Activated CD4-positive, alpha-beta T cell treated with anti-CD3 and anti-CD28 coated beads for 48 hours (primary cell): ENCODE measurements at regions not wholly inside any gene's neighbourhood (a gene's known extent, or its start where the extent isn't known, plus 50 kb on each side); places are given as distances from the start of the nearest gene placed in this dataset.
"Not testable (repeated sequence)": the region's sequence is repeated elsewhere in the genome, so short reads cannot be mapped to it uniquely, and the experiment has no call there.

Experiments
- DNase-seq: peaks from one replicate; pipeline ENCODE4 v3.0.0-alpha.2; 2020

DNA sequence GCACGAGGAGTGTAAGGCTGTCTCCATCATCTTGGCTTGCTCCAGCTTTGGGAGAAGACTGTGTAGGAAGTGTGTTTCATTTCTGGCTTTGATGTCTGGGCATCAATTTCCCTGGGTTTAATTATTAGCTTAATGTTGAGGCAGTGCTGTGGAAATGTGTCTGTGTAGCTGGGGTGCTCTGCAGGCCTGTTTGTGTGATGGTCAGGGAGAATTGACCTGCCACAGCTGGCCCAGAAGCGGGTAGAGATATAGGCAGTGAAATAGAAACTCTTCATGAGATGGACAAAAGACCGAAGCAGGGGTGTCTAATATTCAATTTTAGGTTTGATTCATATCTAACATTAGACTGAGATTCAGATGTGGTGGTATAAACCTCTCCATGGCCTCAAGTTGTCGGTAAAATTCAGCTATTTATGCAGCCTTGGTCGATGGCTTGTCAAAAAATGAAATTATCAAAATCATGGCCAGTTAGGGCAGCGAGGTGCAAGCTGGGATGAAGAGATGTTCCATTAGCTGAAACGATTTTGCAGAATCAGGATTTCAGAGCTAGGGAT, 95.3 kb upstream of the SNX9 start:
- DNase-seq: no peak

DNA sequence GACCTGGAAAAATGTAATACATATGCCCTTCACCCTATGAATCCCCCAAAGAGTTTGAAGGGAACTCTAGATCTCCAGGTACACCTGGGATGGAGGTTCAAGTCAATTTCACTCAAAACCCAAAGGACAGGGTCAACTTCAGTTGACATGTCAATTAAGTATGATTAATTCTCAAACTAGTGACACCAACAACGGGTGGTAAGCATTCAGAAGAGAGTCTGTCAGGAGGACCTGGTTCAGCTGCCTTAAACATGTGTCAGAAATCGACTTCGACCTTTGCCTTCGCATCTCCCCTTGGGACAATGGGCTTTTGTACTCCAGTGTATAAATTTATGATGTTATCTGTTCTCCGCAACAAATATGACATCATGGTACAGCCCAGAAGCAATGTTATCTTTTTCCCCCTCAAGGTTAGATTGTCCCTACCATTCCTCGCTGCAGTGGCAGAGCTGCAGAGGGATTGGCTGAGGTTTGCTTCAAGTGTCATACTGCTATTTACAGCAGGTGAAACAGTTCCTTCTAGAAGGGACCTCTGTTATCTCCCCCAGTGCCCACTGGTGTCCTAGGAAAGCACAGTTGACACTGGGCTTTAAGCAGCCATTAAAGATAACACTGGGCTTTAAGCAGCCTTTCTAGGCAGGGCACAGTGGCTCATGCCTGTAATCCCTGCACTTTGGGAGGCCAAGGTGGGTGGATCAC, 94.7 kb upstream of the SNX9 start:
- DNase-seq: no peak

DNA sequence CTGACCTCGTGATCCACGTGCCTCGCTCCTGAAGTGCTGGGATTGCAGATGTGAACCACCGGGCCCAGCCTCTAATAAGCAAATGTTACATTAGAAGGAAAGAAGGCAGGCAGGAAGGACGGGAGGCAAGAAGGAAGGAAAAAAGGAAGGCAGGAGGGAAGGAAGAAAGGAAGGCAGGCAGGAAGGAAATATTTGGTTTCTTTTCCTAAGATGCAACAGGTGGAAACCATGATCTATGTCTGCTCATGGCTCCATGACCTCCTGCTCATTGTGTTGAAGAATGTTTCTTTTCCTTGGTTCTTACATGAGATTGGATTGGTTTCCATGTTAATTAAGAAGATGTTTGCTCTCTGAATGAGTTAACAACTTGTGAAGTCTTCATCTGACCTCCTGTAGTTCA, 91.8 kb upstream of the SNX9 start:
- DNase-seq: no peak

DNA sequence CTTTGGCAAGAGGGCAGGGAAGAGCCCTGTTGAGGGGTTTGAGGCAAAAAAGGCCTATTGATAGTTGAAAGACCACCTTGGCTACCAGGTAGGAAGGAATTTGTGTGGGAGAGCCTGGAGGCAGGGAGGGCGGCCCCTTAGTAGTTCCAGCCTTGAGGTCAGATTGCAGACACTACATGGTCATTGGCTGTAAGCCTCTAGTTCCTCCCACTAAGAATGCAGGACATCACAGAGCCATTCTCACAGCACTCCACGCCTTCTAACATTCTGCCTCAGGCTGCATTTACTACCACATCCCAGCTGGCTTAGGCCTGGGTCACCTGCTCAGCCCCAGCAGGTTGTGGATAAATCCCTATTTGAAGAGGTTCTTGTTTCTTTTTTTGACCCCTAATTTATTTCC, 91.0 kb upstream of the SNX9 start:
- DNase-seq: no peak

DNA sequence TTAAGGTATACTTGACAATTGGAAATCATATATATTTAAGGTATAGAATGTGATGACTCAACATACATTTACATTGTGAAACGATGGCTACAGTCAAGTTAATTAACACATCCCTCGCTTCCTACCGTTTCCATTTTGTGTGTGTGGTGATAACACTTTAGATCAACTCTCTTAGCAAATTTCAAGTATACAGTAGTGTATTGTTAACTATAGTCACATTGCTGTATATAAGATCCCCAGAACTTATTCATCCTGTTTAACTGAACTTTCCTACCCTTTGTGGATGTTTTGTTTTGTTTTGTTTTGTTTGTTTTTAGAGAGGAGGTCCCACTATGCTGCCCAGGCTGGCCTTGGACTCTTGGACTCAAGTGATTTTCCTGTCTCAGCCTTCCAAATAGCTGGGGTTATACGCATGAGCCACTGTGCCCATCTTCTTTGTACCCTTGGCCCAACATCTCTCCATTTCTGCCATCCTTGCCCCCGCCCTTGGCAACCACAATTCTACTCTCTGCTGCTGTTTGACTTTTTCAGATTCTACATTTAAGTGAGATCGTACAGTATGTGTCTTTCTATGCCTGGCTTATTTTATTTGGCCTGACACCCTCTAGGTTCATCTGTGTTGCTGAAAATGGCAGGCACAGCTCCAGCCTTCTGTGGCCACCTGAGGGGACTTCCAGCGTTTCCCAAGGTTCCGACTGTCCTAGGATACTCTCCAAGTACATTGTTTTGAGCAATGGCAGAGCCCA, 90.5 kb upstream of the SNX9 start:
- no peak for DNase-seq

DNA sequence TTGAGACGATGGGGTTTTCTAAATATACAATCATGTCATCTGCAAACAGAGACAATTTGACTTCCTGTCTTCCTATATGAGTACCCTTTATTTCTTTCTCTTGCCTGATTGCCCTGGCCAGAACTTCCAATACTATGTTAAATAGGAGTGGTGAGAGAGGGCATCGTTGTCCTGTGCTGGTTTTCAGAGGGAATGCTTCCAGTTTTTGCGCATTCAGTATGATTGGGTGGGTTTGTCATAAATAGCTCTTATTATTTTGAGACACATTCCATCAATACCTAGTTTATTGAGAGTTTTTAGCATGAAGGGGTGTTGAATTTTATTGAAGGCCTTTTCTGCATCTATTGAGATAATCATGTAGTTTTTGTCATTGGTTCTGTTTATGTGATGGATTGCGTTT, 86.5 kb upstream of the SNX9 start:
- DNase-seq: not testable (repeated sequence)

DNA sequence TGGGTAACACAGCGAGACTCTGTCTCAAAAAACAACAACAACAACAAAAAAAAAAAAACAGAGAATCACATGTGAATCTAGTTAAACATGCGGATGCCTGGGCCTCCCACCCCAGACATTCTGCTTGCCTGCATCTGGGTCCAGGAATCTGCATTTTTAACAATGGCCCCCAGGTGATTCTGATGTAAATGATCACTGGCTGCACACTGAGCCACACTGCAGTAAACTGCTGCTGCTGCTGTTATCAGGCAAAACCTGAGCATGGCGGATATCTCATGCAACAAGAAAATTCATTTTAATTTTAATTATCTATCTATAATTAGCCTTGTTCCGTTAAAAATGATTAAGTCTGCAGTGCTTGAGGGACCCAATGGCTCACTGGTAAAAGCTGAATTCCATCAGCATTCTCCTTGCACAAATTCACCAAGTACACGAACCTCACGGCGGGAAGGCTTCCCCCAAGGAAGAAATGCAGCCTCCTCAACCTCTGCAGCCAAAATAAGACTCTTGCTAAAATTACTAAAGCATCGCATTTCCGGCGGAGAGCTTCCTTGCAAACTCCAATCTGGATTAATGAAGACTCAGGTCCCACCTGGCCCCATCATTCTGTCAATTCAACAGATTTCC, 81.6 kb upstream of the SNX9 start:
- no peak for DNase-seq

DNA sequence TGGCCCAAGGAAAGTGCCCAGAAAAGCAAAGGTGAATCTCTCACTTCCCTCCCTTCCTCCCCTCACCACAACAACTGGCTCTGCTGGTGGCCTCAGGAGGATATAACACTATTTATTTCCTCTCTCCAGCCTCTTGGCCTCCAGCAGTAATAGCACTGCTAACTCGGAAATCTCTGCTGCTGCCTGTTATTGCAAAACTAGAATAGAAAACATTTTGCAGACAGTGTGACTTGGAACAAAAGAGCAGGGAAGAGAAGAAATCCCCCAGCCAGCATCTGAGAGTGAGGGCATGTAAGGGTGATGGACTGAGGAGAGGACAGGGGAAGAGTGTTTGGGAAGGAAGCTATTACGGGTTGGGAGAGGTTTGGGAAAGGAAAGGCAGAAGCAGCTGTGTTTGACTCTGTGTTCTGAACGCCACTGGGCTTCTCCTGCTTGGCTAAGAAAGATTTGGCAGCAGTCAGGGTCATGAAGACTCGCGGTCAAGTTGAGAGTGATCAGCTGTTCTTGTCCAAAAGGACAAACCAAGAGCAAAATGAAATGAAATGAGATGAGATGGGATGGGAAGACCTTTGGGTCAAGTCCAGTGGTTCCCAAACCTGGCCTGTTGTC, 81.0 kb upstream of the SNX9 start:
- DNase-seq: no peak

DNA sequence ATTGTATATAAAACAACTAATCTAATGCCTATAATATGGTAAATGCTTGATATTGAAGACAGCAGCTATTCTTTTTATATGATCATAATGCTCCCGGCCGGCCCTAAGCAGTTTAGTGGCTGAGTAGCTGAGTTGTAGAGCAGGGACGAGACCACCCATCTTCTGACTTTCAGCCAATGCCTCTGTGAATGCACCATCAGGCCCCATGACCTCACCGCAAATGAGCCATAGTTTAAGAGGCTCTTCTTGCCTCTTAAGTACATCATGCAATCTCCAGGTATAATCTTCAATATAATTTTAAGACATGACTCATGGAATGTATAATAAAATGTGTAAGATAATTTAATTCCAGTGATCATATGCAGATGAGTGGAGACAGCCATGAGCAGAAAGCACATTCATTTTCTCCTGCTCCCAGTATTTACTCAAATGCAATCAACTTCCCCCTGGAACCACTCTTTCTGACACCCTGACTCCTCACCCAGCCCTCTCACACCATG, 78.9 kb upstream of the SNX9 start:
- no peak for DNase-seq

DNA sequence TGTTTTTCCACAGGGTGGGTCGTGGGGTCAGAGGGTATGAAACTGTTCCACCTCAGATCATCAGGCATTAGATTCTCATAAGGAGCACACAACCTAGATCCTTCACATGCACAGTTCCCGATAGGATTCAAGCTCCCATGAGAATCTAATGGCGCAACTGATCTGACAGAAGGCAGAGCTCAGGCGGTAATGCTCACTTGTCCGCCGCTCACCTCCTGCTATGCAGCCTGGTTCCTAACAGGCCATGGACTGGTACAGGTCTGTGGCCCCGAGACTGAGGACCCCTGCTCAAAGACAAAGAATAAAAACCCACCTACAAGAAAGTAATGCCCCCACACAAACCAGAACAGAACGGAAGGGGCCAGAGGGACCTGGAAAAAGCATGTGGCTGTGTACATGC, 76.1 kb upstream of the SNX9 start:
- DNase-seq: no peak

DNA sequence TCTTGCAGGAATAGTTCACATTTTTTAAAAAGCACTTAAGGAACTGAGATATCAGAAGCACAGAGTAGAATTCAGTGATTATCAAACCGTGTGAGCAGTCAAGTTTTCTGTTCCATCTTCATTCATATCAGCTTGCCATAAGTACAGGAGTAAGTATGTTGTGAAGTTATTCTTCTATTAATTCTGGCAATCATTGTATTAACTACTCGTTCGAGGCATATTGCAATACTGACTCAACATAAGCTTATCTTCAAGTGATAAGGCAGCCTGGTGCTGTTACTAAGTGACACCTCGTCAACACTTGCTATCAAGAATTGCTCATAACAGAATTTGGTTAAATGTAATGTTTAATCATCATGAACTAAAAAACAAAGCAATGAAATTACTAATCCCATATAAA, 75.7 kb upstream of the SNX9 start:
- DNase-seq: no peak

DNA sequence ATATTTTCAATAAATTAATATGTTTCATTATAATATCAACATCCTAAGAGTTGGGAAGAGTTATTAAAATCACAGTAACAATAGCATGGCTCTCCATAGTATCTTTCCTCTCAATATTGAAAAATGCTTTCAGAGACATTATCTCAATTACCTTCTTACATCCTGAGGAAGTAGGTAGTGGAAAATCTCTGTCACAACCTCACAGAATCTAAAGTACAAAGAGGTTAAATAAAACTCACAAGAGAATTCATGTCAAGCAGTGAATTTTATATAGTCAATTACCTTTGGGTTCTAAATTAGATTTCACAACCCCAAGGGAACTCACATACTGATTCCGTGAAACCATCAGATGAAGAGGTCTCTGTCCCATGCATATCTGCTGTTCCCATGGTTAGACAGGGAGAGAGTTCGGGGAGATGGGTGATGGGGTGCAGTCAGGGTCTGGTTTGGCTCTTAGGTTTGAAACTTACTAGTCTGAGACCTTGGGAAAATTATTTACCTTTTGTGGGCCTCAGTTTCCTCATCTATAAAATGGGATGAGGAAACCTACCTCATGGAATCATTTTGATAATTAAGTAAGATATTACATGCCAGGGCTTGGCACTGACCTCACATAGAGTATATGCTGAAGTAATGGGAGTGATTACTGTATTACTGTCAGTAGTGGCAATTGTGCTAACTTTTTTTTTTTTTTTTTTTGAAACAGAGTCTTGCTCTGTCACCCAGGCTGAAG, 74.0 kb upstream of the SNX9 start:
- no peak for DNase-seq

DNA sequence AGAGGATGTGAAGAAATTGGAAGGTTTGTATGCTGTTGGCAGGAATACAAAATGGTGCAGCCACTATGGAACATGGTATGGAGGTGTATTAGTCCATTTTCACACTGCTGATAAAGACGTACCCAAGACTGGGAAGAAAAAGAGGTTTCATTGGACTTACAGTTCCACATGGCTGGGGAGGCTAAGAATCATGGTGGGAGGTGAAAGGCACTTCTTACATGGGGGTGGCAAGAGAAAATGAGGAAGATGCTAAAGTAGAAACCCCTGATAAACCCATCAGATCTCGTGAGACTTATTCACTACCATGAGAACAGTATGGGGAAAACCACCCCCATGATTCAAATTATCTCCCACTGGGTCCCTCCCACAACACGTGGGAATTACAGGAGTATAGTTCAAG, 72.1 kb upstream of the SNX9 start:
- not testable (repeated sequence) for DNase-seq

DNA sequence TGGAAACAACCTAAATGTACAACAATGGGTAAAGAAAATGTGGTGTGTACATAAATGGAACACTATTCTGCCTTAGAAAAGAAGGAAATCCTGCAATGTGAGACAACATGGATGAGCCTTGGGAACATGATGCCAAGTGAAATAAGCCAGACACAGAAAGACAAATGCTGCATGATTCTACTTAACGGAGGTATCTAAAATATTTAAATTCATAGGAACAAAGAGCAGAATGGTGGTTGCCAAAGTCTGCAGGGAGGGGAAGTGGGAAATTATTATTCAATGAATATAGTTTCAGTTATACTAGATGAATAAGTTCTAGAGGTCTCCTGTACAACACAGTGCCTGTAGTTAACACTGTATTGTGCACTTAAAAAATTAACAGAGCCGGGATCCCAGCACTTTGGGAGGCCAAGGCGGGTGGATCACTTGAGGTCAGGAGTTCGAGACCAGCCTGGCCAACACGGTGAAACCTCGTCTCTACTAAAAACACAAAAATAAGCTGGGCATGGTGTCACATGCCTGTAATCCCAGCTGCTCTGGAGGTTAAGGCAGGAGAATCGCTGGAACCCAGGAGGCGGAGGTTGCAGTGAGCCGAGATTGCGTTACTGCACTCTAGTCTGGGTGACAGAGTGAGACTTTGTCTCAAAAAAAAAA, 71.4 kb upstream of the SNX9 start:
- no peak for DNase-seq

DNA sequence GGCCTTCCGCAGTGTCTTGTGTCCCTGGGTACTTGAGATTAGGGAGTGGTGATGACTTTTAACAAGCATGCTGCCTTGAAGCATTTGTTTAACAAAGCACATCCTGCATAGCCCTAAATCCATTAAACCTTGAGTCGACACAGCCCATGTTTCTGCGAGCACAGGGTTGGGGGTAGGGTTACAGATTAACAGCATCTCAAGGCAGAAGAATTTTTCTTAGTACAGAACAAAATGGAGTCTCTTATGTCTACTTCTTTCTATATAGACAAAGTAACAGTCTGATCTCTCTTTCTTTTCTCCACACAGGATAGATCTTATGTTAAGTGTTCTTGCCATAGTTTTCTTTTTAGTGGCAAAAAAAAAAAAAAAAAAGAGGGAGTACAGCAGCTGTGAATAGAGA, 70.2 kb upstream of the SNX9 start:
- not testable (repeated sequence) for DNase-seq

DNA sequence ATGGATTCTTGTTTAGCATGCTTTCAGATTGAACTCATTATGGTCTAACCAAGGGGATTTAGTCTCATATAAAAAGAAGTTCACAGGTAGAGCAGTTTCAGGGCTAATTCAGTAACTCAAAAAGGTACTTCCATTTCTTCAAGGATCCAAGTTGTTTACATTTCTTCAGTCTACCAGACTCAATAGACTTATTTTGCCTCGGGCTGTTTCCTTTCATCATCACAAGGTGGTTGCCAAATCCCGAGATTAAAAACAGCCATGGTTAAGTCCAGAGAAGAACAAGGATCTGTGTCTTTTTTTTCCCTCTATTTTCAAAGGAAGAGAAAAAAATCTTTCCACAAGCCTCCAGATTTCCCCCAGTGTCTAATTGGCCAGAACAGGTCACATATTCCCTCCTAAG, 69.8 kb upstream of the SNX9 start:
- no peak for DNase-seq

DNA sequence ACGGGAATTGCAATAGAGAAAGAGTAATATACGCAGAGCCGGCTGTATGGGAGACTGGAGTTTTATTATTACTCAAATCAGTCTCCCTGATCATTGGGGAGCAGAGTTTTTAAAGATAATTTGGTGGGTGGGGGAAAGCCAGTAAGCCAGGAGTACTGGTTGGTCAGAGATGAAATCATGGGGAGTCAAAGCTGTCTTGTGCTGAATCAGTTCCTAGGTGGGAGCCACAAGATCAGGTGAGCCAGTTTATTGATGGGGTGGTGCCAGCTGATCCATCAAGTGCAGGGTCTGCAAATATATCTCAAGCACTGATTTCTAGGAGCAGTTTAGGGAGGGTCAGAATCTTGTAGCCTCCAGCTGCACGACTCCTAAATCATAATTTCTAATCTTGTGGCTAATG, 69.2 kb upstream of the SNX9 start:
- DNase-seq: not testable (repeated sequence)

DNA sequence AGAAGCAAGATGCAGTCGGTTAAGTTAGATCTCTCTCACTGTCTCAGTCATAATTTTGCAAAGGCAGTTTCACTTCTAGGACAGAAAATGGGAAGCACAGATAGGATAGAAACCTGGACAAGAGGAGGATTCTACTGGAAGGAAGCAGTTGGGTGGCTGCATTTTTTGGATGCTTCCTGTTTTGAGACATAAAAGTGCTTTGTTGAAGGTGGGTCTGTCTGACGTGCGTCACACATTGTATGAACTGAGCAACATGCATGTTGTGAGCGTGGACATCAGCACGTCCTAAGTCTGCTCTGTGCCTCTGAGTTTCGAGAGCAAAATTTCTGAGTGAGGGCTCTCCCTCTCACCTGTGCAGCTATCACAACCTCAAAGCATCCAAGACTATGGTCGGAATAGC, 68.7 kb upstream of the SNX9 start:
- no peak for DNase-seq

DNA sequence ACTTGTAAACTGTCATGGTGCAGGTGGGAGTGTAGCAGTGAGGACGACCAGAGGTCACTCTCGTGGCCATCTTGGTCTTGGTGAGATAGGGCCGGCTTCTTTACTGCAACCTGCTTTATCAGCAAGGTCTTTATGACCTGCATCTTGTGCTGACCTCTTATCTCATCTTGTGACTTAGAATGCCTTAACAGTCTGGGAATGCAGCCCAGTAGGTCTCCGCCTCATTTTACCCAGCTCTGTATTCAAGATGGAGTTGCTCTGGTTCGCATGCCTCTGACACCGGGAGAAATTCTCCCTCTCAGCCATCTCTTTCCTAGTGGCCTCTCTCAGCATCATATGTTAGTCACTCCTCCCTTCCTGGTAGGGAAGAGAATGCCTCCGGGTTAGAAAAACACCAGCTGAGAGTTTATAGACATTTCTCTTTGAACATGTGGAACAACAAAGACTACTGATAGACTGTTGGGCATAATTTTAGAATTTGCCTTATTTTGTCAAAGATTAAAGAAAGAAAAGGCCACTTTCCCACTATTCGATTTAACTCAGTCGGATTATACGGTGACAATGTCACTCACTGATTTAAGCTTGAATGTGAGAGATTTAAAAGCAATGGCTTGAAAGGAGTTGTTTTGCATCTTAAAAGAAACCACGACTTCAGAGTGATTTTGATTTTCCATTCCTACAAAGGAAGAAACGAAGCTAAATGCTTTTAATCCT, 67.9 kb upstream of the SNX9 start:
- no peak for DNase-seq

DNA sequence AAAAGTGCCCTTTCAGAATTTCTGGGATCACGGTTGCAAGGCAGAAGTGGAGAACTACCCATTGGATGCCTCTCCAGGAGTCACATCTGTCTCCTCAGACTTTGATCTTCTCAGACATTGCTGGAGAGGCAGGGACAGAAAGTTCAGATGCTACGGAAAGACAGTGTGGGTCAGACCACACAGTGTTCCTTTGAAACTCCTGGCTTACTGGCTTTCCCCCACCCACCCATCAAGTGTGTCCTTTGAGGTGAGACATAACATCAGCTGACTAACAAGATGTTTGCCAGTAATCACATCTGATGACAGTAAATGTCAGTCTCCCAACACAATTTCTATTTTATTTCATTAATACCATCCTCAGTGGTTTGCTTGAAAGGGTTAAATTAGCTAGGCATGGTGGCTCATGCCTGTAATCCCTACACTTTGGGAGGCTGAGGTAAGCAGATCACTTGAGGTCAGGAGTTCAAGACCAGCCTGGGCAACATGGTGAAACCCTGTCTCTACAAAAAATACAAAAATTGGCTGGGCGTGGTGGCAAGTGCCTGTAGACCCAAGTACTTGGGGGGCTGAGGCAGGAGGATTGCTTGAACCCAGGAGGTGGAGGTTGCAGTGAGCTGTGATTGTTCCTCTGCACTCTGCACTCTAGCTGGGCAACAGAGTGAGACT, 67.2 kb upstream of the SNX9 start:
- peak; percentile 82 for DNase-seq
